Mucosa of descending colon (tissue), 3 donors: ENCODE measurements at regions not wholly inside any gene's neighbourhood (a gene's known extent, or its start where the extent isn't known, plus 50 kb on each side); places are given as distances from the start of the nearest gene placed in this dataset.

Experiments used
- ATAC-seq: fragments of 200-7000 bp; cut with Tn5 transposase; one replicate; pipeline ENCODE4 v1.9.1; 2020; ENCODE audit warnings: mild to moderate bottlenecking, moderate library complexity
- DNase-seq, 3 donors: peaks; one replicate each; pipeline ENCODE4 v3.0.0-alpha.2; 2020
- H3K36me3 ChIP-seq: fragments of 200-600 bp; one replicate; pipeline ENCODE4 v1.8.0; 2021; ENCODE audit warnings: low read depth, mild to moderate bottlenecking
- H3K4me1 ChIP-seq: fragments of 200-600 bp; one replicate; pipeline ENCODE4 v1.8.0; 2021; ENCODE audit warnings: low read depth, mild to moderate bottlenecking
- H3K4me3 ChIP-seq: fragments of 200-600 bp; one replicate; pipeline ENCODE4 v1.8.0; 2021; ENCODE audit warnings: mild to moderate bottlenecking
- H3K9me3 ChIP-seq: fragments of 200-600 bp; one replicate; pipeline ENCODE4 v1.8.0; 2021; ENCODE audit warnings: mild to moderate bottlenecking
- intact Hi-C, 2 donors: fragments of 100-400 bp; cut with DNase I in 1 of 2; cut with micrococcal nuclease in 1 of 2; formaldehyde crosslinking; loops; one replicate each; pipeline versions ENCODE4 v1.11.0 to v1.11.1; 2022; cut with DNase I, micrococcal nuclease
- TF ChIP-seq, protein P1 (sequence below): fragments of 200-600 bp; IDR thresholded peaks from one replicate; pipeline ENCODE4 v1.8.0; 2022; ENCODE audit warnings: antibody characterized with exemption, mild to moderate bottlenecking
- donor health status: DM: no; HTN: no; CAD: no; lungs with moderate emphysema.
- donor health status: DM: no; HTN: no; CAD: no.
- donor health status: DM: no; HTN: yes; CAD: no.

DNA sequence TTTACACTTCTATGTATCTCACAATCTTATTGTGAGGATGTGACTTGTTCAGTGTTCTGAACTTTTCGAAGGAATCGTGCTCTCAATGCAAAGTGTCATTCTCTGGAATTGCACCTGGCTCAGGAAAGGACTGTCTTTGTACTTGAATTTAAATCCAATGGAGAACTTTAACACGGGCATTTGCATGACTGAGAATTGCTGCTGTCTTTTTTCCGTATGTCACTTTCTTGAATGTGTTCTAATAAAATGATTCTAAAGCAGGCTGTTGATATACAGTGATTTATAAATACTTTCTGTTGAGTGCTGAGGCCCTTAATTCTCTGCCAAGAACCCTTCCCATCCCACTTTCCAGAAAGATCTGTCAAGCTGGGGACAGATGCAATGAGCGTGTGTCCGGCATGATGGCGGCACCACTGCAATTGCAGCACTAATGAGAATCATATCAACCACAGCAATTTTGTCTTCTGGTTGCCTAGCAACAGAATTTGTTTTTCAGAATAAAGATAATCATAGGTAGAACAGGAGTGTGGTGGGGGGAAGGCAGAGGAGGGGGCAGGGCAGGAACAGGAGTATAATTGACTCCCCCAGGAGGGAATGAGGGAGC lies 210.6 kb upstream of the UMPS start:
- TF ChIP-seq, protein P1, sequence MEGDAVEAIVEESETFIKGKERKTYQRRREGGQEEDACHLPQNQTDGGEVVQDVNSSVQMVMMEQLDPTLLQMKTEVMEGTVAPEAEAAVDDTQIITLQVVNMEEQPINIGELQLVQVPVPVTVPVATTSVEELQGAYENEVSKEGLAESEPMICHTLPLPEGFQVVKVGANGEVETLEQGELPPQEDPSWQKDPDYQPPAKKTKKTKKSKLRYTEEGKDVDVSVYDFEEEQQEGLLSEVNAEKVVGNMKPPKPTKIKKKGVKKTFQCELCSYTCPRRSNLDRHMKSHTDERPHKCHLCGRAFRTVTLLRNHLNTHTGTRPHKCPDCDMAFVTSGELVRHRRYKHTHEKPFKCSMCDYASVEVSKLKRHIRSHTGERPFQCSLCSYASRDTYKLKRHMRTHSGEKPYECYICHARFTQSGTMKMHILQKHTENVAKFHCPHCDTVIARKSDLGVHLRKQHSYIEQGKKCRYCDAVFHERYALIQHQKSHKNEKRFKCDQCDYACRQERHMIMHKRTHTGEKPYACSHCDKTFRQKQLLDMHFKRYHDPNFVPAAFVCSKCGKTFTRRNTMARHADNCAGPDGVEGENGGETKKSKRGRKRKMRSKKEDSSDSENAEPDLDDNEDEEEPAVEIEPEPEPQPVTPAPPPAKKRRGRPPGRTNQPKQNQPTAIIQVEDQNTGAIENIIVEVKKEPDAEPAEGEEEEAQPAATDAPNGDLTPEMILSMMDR = no peak
- no peak for ATAC-seq
- H3K4me1 ChIP-seq = no peaks in the 10 kb centered on the region
- no peak overlapping the region for H3K4me3 ChIP-seq
- H3K36me3 ChIP-seq = no peaks in the 10 kb centered on the region
- intact Hi-C loops = no loop called here
- no peaks in the 10 kb centered on the region for H3K9me3 ChIP-seq
- DNase-seq = no peak

DNA sequence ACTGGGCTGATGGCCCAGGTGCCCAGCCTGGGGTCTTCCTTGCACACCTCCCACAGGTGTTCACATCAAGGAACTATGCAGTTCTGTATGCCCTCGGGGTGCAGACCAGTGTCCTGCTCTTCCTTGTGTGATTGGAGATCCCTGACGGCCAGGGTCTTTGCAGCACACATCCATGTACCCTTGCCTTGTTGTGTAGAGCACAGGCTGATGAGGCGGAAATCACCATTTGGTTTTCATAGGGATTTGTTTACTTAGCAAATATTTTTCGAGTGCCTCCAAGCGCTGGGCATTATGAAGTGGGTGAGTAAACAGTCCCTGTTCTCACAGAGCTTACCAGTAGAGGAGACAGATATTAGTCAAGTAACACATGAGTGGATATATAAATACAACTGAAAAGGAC lies 209.3 kb upstream of the UMPS start:
- intact Hi-C loops = no loop called here
- no peak overlapping the region for H3K4me3 ChIP-seq
- TF ChIP-seq, protein P1 = no peak
- peak; percentile 58 for ATAC-seq
- H3K4me1 ChIP-seq = no peaks in the 10 kb centered on the region
- H3K36me3 ChIP-seq = no peaks in the 10 kb centered on the region
- DNase-seq = no peak
- no peaks in the 10 kb centered on the region for H3K9me3 ChIP-seq

DNA sequence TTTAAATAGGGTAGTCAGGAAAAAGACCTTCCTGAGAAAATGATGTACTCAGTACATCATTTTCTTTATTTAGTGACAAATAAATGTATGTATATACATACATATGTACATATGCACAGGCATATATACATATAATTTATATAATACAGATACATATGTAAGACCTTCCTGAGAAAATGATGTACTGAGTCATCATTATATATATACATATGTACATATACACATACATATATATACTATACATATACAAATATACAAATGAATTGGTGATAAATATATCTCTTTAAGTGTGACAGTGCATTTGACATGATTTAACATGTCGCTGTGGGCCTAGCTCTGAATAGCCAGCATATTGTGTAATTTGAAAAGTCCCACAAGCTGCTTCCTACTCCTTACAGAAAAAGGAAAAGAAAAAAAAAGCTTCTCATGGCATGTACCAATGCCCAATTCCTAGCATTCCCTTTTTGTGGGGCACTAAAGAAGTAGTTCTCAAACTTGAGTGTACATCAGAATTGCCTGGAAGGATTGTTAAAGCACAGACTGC lies 208.1 kb upstream of the UMPS start:
- intact Hi-C loops = no loop called here
- TF ChIP-seq, protein P1 = no peak

DNA sequence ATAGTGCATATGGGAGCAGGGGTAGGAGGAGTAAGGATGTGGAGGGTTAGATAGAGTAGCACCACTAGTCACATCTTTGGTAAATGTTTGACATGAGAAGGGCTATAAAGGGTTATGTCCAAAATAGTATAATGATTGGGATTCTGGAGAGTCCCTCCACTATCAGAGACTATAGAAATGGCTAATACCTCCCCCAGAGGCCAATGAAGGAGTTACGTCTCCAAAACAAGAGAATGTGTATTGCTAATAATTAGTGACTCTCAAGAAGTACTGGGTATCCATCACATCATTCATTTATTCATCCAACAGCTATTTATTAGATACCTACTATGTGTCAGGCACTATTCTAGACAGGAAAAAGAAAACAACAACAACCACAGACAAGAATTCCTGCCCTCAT lies 203.7 kb upstream of the UMPS start:
- DNase-seq (no peak), ATAC-seq (no peak)
- no peaks in the 10 kb centered on the region for H3K9me3 ChIP-seq
- TF ChIP-seq, protein P1 = no peak
- no peak overlapping the region for H3K4me3 ChIP-seq
- H3K4me1 ChIP-seq = no peaks in the 10 kb centered on the region
- H3K36me3 ChIP-seq = no peaks in the 10 kb centered on the region
- intact Hi-C loops = no loop called here

More for the DNA sequence above, 208.1 kb upstream of the UMPS start:
- Histone ChIP-seq H3K4me3 (no peak overlapping the region), H3K4me1 (no peaks in the 10 kb centered on the region), H3K36me3 (no peaks in the 10 kb centered on the region), H3K9me3 (no peaks in the 10 kb centered on the region)
- DNase-seq (no peak), ATAC-seq (no peak)

DNA sequence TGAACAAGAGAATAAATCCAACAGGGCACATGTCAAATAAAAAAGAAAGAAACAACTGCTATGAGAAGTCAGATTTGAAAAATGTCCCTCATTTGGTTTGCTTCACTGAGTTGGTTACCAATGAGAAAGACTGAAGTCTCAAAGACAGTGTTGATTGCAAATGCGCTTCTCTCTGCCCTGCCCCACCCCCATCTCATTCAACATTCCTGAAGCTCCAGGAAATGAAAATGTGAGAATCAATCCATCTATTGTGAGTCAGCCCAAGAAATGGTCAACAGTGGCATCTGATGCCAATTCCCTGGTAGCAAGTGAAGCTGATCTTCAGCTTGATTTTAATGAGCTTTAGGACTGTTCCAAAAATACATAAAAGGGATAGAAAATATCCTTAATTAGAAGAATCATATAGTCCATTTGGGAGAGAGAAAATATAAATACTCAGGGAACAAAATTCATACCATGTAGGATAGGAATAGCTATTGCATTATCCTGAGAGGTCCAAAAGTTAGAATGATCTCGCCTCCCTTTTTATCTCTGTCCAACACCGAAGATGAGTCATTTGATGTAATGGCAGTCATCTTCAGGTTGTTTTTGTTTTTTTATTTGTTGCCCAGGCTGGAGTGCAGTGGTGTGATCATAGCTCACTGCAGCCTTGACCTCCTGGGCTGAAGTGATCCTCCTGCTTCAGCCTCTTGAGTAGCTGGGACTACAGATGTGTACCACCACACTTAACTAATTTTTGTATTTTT lies 200.3 kb upstream of the UMPS start:
- DNase-seq (no peak), ATAC-seq (peak; percentile 34)
- H3K36me3 ChIP-seq = no peaks in the 10 kb centered on the region
- H3K4me3 ChIP-seq = no peak overlapping the region
- H3K9me3 ChIP-seq = no peaks in the 10 kb centered on the region
- TF ChIP-seq, protein P1 = no peak
- no peaks in the 10 kb centered on the region for H3K4me1 ChIP-seq
- intact Hi-C loops = no loop called here
